ENCODE measurements at regions not wholly inside any gene's neighbourhood (a gene's known extent, or its start where the extent isn't known, plus 50 kb on each side); places are given as distances from the start of the nearest gene placed in this dataset.

DNA sequence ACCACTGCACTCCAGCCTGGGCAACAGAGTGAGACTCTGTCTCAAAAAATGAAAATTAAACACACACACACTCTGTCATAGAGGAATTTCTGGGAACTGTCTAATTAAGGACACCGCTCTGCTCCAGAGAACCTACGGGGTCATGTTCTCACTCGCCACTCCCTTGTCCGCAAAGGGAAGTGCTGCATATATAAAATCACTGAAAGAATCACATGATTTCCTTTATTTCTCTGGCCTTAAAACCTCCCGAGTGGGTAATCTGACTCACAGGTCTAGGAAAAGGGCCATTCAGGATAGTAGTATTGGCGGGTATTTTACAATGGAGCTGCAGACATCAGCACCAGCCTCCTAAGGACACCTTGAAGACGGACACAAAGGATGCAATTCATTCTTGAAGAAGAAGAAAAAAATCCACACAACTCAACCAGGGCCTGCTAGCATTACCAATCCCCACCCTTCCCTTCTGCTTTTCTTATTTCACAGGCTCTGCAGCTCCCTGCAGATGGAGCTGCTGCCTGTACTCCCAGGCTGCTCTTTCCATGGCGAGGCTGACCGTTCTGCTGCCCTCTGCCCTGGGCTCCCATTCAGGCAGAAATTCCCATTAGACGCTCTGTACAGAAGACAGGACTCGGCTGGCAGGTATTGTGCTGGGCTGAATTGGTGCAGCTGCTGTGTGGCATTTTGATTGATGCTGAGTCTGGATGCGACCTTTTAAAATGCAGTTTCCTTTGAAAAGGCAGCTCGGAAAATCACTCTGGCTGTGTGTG lies 53.3 kb upstream of the FAM89A start:
- Histone ChIP-seq H3K9me3 (ENCODE audit: control insufficient read depth, low read depth, low read length) (no peaks in the 10 kb centered on the region), H3K4me3 (ENCODE audit: low read length) (no peak overlapping the region), H3K4me1 (ENCODE audit: control insufficient read depth, insufficient read depth, low read length) (no peaks in the 10 kb centered on the region), H3K27me3 (ENCODE audit: control insufficient read depth, insufficient read depth, low read length) (peaks cover 8% of the 10 kb centered on the region), H3K27ac (ENCODE audit: low read length) (no peak overlapping the region), H3K36me3 (ENCODE audit: control insufficient read depth, insufficient read depth, low read length) (no peaks in the 10 kb centered on the region)
- WGBS (ENCODE audit: insufficient coverage, low lambda C conversion rate): 100% methylated on average over 2 of the region's 13 CpGs
- DNase-seq: no peak

GRCh38 chr1:231092380-231092779 lies 52.3 kb upstream of the FAM89A start:
- peaks cover 8% of the 10 kb centered on the region for H3K27me3 ChIP-seq (ENCODE audit: control insufficient read depth, insufficient read depth, low read length)
- WGBS (ENCODE audit: insufficient coverage, low lambda C conversion rate): 100% methylated on average over 1 of the region's 5 CpGs

GRCh38 chr1:231091831-231092301 lies 51.8 kb upstream of the FAM89A start:
- Histone ChIP-seq H3K4me1 (ENCODE audit: control insufficient read depth, insufficient read depth, low read length) (no peaks in the 10 kb centered on the region), H3K9me3 (ENCODE audit: control insufficient read depth, low read depth, low read length) (no peaks in the 10 kb centered on the region), H3K36me3 (ENCODE audit: control insufficient read depth, insufficient read depth, low read length) (no peaks in the 10 kb centered on the region), H3K4me3 (ENCODE audit: low read length) (no peak overlapping the region), H3K27ac (ENCODE audit: low read length) (no peak overlapping the region), H3K27me3 (ENCODE audit: control insufficient read depth, insufficient read depth, low read length) (peaks cover 8% of the 10 kb centered on the region)
- DNase-seq: no peak
- WGBS (ENCODE audit: insufficient coverage, low lambda C conversion rate): no CpG with 5 or more reads among the region's 13 CpGs

More at GRCh38 chr1:231092380-231092779, 52.3 kb upstream of the FAM89A start:
- H3K36me3 ChIP-seq (ENCODE audit: control insufficient read depth, insufficient read depth, low read length): no peaks in the 10 kb centered on the region
- no peak for DNase-seq
- H3K4me1 ChIP-seq (ENCODE audit: control insufficient read depth, insufficient read depth, low read length): no peaks in the 10 kb centered on the region
- no peak overlapping the region for H3K4me3 ChIP-seq (ENCODE audit: low read length)
- H3K27ac ChIP-seq (ENCODE audit: low read length): no peak overlapping the region
- H3K9me3 ChIP-seq (ENCODE audit: control insufficient read depth, low read depth, low read length): no peaks in the 10 kb centered on the region

- no peaks in the 10 kb centered on the region for H3K4me1 ChIP-seq (ENCODE audit: control insufficient read depth, insufficient read depth, low read length)
- peaks cover 4% of the 10 kb centered on the region for H3K27me3 ChIP-seq (ENCODE audit: control insufficient read depth, insufficient read depth, low read length)
- H3K4me3 ChIP-seq (ENCODE audit: low read length): no peak overlapping the region
- DNase-seq: no peak
- H3K27ac ChIP-seq (ENCODE audit: low read length): no peak overlapping the region
- no peaks in the 10 kb centered on the region for H3K9me3 ChIP-seq (ENCODE audit: control insufficient read depth, low read depth, low read length)
- WGBS (ENCODE audit: insufficient coverage, low lambda C conversion rate): no CpG with 5 or more reads among the region's 6 CpGs
- H3K36me3 ChIP-seq (ENCODE audit: control insufficient read depth, insufficient read depth, low read length): no peaks in the 10 kb centered on the region
Observed at GRCh38 chr1:231091415-231091814, 51.4 kb upstream of the FAM89A start.

Measured in large intestine (tissue), 3 donors.